ENCODE measurements at regions not wholly inside any gene's neighbourhood (a gene's known extent, or its start where the extent isn't known, plus 50 kb on each side); places are given as distances from the start of the nearest gene placed in this dataset.

DNA sequence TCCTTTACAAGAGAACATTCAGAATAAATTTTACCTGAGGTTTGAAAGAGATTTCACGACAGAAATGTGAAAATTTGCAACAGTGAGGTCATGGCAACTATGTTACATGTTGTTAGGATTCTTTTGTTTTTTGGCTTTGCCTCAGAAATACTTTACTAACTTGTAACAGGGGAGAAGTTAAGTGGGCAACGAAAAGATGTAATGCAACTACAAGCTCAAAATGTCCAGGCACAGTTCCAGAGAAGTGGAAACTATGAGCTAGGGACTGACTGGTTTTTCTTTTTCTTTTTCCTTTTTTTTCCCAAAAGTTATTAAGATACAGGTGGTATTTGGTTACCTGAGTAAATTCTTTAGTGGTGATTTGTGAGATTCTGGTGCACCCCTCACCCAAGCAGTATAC is 111.5 kb upstream of the PPP2R3A start:
- DNase-seq (ENCODE audit: low read depth in 1 of 2, low spot score in 1 of 2): no peak

DNA sequence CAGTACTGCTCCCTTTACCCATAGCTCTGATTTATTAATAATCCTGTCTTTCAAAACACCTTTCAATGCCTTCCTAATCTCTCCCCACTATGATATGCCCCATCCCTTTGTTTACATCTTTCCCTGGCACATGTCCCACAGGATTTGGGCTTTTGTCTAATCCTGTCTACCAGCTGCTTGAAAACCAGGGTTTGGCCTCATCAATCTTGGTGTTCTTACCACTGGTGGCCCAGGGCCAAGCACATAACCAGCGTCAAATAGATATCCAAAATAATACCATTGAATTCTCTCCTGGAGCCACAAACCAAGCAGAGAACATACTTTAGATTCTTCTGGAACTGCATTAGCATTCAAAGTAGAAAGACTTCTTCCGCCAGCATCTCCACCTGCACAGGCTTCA is 104.8 kb upstream of the PPP2R3A start:
- DNase-seq (ENCODE audit: low read depth in 1 of 2, low spot score in 1 of 2): no peak

DNA sequence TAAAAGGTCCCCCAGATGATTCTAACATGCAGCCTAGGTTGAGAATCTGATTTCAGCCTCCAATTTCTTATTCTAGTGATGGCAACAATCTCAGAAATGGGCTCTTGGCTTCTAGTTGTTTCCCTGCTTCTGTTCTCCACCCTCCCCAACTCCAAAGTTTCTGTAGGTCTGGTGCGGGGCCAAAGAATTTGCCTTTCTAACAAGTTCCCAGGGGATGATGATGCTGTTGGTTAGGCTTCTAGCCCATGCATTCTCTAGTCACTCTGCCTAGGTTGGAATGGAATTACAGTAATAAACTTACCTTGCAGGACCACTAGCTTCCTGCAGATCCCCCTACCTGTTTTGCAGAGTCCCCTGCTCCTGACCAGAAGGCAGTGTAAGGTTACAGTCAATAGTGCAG is 103.2 kb upstream of the PPP2R3A start:
- no peak for DNase-seq (ENCODE audit: low read depth in 1 of 2, low spot score in 1 of 2)

DNA sequence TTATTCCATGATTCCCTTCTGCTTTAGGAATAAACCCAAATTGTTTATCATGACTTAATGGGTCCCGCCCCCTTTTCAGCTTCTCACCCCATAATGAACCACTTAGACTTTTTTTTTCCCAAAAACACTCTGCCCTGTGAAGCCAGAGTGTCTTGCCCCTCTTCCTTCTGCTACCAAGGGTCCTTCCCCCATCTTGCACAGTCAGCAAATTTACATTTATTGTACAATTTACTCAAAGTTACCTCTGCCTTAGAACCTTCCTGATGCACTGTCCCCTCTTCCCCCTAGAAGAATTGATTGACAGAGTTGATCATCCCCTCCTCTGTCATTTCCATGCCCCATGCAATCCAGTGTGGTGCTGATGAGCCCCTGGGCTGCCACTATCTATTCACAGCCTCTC is 101.5 kb upstream of the PPP2R3A start:
- DNase-seq (ENCODE audit: low read depth in 1 of 2, low spot score in 1 of 2): no peak

DNA sequence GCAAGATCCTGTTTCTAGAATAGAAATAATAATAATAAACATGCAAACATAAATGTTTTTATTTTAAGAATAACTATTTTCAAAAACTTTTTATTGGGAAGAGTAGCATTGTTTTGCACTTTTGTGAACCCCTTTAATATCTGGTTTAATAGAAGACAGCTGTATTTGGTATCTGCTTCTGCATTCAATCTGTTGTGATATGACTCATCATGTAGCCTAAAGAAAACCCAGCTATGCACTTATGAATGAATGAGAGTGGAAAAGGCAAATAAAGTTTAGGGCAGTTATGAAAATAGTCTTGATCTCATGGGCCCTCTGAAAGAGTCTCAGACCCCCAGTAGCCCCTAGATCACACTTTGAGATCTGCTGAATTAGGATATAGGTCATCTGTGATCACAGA is 100.4 kb upstream of the PPP2R3A start:
- DNase-seq (ENCODE audit: low read depth in 1 of 2, low spot score in 1 of 2): no peak

DNA sequence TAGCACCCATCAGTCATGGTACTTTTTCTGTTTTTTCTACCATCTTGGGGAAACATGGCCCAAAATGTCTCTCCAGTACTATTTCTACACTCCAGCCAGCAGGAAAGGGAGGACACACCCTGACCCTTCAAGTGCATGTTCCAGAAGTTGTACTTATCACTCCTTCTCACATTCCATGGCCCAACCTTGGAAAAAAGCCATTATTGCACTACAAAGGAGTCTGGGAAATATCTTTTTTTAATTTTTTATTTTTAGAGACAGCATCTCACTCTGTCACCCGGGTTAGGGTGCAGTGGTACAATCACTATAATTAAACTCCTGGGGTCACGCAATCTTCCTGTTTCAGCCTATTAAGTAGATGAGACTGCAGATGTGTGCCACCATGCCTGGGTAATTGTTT is 100.0 kb upstream of the PPP2R3A start:
- no peak for DNase-seq (ENCODE audit: low read depth in 1 of 2, low spot score in 1 of 2)

DNA sequence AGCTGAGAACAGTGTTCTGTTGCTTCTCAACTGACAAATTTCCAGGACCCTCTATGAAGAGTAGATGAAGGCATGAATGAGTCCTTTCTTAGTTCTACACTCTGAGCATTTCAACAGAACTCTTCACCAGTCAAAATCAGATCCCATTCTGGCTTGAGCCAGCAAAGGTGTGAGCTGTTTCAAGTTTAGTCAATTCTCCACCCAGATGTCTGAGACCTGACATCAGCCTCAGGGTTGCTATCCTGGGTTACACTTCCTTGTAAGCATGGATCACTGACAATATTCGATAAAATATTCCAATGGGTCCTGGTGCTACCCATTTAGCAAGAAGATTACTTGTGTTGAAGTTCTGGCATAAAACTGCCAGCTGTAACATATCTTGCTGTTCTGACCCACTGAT is 97.6 kb upstream of the PPP2R3A start:
- no peak for DNase-seq (ENCODE audit: low read depth in 1 of 2, low spot score in 1 of 2)

DNA sequence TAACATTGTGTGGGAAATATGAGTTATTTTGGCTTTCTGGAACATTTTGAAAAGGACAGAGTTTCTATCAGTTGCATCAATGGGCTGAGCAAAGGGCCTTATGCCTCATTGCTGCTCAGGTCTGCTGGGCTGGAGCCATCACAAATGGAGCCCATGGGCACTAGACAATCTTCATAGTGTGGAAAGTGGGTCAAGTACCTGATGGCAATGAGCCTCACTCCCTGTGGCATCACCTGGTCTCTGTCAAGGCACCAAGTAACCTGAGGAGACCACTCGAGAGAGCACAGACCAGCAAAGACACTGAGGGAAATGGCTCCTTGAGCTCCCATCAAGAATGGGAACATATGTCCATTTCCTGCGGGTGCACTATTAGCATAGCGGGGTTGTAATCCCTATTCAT is 96.7 kb upstream of the PPP2R3A start:
- no peak for DNase-seq (ENCODE audit: low read depth in 1 of 2, low spot score in 1 of 2)

DNA sequence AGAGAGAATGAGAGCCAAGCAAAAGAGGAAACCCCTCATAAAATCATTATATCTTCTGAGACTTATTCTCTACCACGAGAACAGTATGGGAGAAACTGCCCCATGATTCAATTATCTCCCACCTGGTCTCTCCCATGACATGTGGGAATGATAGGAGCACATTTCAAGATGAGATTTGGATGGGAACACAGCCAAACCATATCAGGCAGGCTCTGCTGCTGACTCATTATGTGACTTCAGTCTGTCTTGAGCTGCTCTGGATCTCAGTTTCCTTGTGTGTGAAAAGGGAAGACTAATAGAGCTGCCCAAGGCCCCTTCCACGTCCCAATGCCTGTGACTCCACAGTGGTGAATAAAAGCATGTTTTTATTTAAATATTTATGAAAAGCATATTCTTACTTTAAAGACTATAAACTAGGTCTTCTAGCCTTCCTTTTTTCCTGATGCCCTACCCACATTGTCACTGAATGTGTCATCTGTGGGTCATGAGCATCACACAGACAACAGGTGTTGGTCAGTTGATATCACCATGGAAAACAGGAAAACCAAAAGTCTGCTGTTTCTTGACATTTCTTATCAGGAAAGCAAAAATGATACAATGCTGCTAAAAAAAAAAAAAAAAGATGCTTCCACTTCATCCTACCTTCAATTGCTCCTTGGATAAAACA is 96.0 kb upstream of the PPP2R3A start:
- DNase-seq (ENCODE audit: low read depth in 1 of 2, low spot score in 1 of 2): no peak

DNA sequence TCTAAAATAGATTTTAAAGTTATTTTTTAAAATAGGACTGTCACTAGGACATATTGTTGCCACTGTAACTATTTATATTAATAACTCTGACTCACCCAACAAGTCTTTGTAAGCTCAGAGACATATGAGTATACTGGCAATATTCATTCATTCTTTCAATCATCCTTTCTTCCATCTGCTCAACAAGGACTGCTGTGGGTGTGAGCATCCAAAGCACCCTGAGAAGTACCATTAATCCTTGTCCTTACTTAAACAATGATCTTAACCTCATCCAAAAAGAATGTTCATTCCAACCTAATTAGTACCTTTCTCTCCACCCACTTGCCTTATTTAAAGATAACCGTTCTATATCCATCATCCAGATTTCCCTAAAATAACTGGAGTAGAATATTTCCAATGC is 94.2 kb upstream of the PPP2R3A start:
- DNase-seq (ENCODE audit: low read depth in 1 of 2, low spot score in 1 of 2): no peak

DNA sequence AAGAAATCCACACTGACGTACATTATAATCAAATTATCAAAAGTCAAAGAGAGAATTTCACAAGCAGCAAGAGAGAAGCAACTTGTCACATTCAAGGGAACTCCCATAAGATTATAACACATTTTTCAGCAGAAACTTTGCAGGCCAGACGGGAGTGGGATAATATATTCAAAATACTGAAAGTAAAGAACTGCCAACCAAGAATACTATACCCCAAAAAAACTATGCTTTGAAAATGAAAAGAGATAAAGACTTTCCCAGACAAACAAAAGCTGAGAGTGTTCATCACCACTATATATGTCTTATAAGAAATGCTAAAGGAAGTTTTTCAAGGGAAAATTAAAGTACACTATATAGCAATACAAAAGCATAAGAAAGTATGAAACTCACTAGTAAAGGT is 91.5 kb upstream of the PPP2R3A start:
- no peak for DNase-seq (ENCODE audit: low read depth in 1 of 2, low spot score in 1 of 2)

DNA sequence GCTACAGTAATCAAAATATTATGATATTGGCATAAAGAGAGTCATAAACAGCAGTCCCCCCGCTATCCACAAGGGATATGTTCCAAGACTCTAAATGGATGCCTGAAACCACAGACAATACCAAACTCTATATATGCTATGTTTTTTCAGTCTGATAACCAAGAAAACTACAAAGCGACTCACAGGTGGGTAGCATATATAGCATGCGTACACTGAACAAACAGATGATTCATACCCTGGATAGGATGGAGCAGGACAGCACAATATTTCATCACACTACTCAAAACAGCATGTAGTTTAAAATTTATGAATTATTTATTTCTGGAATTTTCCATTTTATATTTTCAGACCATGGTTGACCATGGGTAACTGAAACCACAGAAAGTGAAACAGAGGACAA is 87.0 kb upstream of the PPP2R3A start:
- DNase-seq (ENCODE audit: low read depth in 1 of 2, low spot score in 1 of 2): no peak

DNA sequence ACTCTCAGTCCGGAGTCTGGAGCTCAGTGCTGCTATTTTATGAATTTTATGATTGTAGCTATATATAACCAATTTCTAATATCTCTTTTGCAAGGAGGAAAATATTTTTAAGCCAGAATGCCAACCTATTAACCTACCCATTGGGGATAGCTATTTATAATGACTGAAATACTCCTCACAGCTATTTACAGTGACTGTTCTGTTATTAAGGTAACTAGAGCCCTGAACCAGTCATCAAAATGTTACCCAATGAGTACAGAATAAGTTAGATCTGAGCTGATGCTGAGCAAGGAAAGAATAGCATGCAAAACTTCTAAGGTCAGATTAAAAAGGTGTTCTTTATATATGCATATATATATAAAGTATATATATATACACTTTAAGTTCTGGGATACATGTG is 79.6 kb upstream of the PPP2R3A start:
- no peak for DNase-seq (ENCODE audit: low read depth in 1 of 2, low spot score in 1 of 2)

DNA sequence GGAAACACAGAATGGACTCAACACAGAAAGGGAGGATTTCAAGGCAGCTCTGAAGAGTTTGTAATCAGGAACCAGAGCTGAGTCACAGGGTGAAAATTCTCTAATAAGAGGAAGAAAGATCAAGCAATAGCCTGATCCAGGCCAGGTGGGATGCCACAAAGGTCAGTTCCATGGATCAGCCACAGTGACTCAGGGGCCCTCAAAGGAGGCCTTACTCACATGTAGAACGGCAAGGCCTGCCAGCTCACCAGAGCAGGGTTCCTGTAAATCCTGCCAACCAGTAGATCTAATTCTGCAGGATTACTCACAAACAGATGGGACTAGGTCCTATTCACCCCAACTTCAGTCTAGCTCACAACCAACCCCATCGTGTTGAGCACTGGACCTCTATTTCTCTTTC is 78.3 kb upstream of the PPP2R3A start:
- DNase-seq (ENCODE audit: low read depth in 1 of 2, low spot score in 1 of 2): no peak

DNA sequence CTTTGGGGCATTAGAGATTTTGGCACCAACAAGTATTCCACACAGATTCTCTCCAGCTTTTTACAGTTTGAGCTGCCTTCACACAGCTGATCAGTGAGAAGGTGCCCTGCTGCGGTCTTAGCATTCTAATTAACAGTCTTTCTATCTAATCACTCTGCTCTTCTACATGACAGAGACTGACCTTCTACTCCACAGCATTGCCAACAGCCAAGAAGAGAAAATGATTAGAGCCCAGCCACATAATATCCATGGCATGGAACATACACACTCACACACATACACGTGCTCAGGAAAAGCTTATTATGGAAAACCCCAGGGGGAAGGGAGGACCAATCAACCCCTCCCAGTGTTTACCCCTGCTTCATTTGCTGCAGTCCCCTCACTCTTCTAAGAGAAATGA is 76.1 kb upstream of the PPP2R3A start:
- DNase-seq (ENCODE audit: low read depth in 1 of 2, low spot score in 1 of 2): no peak

DNA sequence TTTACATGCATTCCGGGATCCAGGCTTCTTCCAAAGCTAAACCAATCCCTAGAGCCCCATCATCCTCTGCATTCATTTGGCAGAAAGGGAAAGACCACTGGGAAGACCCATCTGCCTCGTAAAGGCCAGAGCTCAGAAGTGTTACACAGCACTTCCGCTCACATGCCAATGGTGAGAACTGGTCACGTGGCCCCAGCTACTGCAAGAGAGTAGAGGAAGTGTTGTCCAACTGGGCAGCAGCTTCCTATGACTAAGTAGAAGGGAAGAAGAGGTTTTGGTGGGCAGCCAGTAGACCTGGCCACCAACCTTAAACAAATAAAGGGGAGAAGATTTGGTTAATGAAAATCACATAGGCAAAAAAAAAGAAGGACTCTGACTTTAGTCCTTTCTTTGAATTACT is 74.4 kb upstream of the PPP2R3A start:
- DNase-seq (ENCODE audit: low read depth in 1 of 2, low spot score in 1 of 2): no peak

DNA sequence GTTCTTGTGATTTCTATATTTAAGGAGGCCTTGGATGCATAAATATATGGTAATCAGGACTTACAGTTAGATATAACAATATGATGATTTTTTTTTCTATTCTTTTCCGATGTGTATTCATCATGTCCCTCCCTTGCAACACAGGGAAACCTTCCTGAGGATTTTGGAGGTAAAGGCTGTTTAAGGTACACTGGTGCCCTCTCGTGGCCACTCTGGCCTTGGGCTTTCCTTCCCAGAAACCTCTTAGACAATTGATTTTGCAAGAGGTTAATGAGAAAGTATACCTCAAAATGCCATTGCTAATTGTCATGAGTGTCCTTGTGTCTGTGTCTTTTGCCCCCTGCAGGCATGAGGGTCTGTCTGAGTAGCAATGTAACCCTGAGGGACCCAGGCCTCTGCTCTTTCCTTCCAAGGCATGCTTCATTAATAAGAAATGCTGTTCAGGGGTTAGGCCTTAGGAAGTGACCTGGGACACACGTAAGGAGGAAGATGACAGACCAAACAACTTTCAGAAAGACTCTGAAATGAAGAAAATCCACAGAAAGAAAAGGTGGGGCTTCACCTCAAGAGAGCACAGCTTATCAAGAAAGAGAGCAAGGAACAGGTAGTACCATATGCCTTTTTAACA is 70.3 kb upstream of the PPP2R3A start:
- peak in 1 of 2 donors; percentile 7 for DNase-seq (ENCODE audit: low read depth in 1 of 2, low spot score in 1 of 2)

DNA sequence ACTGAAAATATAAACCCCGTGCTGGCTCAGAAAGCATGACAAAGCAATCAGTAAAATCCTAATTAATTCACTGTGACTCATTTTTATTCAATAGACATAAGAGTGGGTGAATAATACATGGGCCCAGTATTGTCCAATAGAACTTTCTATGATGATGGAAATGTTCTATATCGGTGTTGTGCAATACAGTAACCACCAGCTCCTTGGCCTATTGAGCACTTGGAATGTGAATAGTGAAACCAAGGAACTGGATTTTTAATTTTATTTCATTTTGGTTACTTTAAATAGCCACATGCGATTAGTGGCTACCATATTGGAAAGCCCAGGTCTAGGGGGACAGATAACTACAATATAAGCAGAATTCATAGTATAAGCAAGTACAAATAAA is 69.8 kb upstream of the PPP2R3A start:
- no peak for DNase-seq (ENCODE audit: low read depth in 1 of 2, low spot score in 1 of 2)

DNA sequence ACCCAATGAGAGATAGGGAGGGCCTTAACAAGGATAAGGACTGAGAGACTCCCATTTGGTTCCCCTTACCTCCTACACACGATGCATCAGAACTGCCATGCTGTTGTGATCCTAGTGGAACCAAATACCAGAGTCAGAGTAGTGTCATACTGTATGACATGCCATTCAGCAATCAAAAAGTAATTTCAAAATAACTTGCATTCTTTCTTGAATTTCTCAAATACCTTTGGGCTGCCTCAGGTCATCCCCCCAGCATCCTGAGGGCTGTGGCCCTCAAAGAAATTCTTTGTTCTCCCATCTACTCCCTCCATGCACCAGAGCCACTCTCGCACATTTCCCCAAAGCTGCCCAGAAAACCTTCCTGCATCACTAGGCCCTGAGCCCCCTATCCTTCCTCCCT is 68.9 kb upstream of the PPP2R3A start:
- DNase-seq (ENCODE audit: low read depth in 1 of 2, low spot score in 1 of 2): no peak

DNA sequence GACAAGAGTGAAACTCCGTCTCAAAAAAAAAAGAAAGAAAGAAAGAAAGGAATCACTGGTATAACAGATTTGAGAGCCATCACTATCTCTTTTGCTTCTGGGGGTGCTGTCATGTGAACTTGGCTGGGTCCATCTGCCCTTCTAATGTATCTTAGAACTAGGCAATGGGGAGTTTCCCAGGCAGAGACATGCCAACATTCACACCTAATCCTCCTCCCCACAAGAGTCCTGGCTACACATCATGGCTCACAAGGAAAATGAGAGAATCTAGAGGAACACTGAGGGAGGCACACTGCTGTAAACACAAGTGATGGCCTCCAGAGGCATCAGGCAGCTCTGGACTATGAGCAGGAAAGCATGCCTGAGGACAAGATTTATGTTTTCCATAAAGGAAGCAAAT is 67.8 kb upstream of the PPP2R3A start:
- no peak for DNase-seq (ENCODE audit: low read depth in 1 of 2, low spot score in 1 of 2)

DNA sequence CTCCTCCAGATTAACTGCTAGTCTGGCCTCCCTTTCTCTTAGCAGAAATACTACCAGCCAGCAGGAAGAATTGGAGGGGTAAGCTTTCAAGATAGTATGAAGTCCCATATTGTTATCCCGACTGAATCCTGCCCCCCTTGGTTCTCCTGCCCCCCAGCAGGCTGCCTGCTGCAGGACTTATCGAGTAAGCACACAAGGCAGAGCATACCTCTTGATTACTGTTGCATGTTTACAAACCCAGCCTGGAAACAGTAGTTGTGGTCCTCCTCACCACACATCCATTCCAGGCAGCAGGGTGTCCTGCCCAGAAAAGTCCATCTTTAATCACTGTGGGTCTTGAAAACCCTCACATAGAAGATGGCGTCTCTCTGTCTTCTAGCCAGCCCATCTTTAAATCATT is 66.8 kb upstream of the PPP2R3A start:
- DNase-seq (ENCODE audit: low read depth in 1 of 2, low spot score in 1 of 2): no peak

DNA sequence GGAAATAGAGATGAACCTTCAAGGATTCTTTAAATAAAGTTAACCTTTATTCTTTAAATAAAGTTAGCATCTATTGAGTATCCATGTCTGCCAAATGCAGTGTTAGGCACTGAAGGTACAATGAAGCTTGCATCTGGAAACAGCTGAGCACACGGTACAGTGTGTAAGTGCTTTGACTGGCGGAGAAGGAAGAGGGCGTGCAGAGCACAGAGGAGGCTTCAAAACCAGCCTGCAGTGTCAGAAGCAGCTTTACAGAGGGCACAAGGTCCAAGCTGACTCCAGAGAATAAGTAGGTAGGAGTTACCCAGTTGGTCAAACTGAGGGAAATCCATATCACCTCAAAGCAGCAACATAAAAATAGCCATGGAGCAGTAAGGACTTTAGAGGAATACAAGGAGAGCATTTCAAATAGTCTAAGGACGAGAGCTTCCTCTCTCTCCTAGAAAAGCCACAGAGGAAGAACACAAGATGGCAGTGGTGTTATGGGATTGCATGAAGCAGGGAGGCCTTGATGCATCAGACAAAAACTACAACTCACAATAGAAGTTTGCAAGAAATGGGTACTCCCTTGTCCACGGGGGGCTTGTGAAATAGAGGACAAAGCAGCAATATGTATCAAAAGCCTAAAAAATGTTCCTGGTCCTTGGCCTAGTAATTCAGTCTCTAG is 60.3 kb upstream of the PPP2R3A start:
- DNase-seq (ENCODE audit: low read depth in 1 of 2, low spot score in 1 of 2): no peak

Data from stimulated activated CD4-positive, alpha-beta T cell treated with anti-CD3 and anti-CD28 coated beads, Interleukin-15, amount 100 ng/mL, for 1 hour (primary cell).